ENCODE measurements at regions not wholly inside any gene's neighbourhood (a gene's known extent, or its start where the extent isn't known, plus 50 kb on each side); places are given as distances from the start of the nearest gene placed in this dataset.

DNA sequence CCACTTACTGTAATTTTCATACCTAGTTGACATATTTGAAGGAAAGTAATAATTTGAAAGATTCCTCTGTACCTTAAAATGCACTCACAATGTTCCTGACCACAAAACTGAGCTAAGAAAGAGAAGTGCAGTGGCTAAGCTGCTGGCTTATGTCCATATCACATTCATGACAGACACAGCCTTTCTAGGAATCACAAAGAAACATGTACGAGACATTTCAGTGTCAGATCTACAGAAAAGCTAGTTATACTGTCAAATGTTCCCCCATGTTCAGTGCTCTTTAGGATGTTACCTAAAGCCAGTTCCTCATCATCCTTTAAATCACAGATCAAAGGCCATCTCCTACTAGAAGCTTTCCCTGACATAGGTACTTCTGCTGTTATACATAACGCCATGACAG, 142.2 kb upstream of the C11orf58 start:
- no peak for TF ChIP-seq GATA2 (IDR thresholded peaks at IDR 0.05; ENCODE audit: low read depth, low read length)
- TF ChIP-seq GATA3 (IDR thresholded peaks at IDR 0.05; ENCODE audit: low read depth, low read length): no peak
